ENCODE measurements at regions not wholly inside any gene's neighbourhood (a gene's known extent, or its start where the extent isn't known, plus 50 kb on each side); places are given as distances from the start of the nearest gene placed in this dataset.

DNA sequence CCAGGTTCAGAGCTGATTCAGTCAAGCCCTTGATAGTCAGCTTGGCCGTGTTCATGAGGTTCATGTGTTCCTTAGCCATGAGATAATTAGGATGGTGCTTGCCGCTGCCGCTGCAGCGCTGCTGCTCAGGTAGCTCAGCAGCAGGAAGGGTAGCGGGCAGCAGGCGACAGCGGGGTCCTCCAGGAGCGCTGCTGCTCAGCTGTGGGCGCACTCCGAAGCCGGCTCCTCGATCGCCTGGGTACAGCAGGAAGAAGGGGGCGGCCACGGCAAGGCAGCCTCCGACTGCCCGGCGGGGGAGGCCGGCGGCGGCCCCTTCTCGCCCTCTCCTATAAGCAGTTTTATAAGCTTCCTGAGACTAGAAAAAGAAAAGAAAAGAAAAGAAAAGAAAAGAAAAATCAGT is 1253.6 kb downstream of the EFNA5 start:
- TF ChIP-seq, protein P1, sequence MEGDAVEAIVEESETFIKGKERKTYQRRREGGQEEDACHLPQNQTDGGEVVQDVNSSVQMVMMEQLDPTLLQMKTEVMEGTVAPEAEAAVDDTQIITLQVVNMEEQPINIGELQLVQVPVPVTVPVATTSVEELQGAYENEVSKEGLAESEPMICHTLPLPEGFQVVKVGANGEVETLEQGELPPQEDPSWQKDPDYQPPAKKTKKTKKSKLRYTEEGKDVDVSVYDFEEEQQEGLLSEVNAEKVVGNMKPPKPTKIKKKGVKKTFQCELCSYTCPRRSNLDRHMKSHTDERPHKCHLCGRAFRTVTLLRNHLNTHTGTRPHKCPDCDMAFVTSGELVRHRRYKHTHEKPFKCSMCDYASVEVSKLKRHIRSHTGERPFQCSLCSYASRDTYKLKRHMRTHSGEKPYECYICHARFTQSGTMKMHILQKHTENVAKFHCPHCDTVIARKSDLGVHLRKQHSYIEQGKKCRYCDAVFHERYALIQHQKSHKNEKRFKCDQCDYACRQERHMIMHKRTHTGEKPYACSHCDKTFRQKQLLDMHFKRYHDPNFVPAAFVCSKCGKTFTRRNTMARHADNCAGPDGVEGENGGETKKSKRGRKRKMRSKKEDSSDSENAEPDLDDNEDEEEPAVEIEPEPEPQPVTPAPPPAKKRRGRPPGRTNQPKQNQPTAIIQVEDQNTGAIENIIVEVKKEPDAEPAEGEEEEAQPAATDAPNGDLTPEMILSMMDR (conservative IDR thresholded peaks at IDR 0.05 in 1 of 2, IDR thresholded peaks at IDR 0.05 in 1 of 2; ENCODE audit: extremely low read depth in 1 of 2, insufficient read depth in 1 of 2, low read depth in 1 of 2, low read length in 2 of 2): no peak
- TF ChIP-seq EZH2 (IDR thresholded peaks at IDR 0.05; ENCODE audit: borderline replicate concordance, low read length): no peak

All from mammary epithelial cell (primary cell).